AG09319 (cell line): ENCODE measurements at regions not wholly inside any gene's neighbourhood (a gene's known extent, or its start where the extent isn't known, plus 50 kb on each side); places are given as distances from the start of the nearest gene placed in this dataset.

ENCODE experiments used
- DNase-seq: peaks from one replicate; pipeline ENCODE4 v3.0.0-alpha.2; 2010; ENCODE audit warnings: low read depth; ENCODE audit errors: extremely low read depth
- TF ChIP-seq, protein P1 (sequence below): IDR thresholded peaks from 2 replicates; pipeline ENCODE4 v1.5.1; 2011; ENCODE audit warnings: low read depth, mild to moderate bottlenecking, inconsistent platforms, low read length, moderate library complexity

DNA sequence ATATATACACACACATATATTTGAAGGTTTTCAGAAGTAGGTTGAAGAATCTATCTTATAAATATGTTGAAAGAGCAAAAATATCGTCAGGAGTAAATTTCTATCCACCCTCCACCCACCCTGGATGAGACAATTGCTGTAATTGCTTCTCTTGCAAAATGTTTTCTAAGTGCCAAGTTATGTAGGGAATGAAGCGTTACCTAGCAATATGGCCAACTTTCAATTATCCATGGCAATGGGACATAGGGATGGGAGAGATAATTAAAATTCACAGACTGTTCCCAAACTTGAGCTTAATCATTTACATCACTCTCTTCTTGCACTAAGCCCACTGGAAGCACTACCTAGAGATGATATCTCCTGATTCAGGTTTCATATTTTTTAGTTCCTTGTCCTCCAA is 806.2 kb upstream of the RAG2 start:
- no peak for DNase-seq
- TF ChIP-seq, protein P1, sequence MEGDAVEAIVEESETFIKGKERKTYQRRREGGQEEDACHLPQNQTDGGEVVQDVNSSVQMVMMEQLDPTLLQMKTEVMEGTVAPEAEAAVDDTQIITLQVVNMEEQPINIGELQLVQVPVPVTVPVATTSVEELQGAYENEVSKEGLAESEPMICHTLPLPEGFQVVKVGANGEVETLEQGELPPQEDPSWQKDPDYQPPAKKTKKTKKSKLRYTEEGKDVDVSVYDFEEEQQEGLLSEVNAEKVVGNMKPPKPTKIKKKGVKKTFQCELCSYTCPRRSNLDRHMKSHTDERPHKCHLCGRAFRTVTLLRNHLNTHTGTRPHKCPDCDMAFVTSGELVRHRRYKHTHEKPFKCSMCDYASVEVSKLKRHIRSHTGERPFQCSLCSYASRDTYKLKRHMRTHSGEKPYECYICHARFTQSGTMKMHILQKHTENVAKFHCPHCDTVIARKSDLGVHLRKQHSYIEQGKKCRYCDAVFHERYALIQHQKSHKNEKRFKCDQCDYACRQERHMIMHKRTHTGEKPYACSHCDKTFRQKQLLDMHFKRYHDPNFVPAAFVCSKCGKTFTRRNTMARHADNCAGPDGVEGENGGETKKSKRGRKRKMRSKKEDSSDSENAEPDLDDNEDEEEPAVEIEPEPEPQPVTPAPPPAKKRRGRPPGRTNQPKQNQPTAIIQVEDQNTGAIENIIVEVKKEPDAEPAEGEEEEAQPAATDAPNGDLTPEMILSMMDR = no peak

DNA sequence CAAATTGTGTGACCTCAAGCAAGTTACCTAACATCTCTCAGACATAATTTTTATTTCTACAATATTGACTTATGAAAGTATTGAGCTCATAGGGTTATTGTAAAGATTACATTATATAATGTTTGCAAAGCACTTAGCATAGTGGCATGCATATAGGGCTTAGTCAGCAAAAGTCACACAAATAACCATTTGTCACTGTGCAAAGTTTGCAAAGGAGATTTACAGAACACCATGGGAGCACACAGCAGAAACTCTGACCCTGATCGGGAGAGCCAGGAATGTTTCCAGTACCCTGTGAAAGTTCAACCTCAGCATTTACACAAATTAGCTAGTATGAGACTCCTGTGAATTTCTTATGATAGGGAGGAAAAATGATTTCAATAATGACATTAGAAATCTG is 804.6 kb upstream of the RAG2 start:
- TF ChIP-seq, protein P1 = no peak
- DNase-seq = no peak

DNA sequence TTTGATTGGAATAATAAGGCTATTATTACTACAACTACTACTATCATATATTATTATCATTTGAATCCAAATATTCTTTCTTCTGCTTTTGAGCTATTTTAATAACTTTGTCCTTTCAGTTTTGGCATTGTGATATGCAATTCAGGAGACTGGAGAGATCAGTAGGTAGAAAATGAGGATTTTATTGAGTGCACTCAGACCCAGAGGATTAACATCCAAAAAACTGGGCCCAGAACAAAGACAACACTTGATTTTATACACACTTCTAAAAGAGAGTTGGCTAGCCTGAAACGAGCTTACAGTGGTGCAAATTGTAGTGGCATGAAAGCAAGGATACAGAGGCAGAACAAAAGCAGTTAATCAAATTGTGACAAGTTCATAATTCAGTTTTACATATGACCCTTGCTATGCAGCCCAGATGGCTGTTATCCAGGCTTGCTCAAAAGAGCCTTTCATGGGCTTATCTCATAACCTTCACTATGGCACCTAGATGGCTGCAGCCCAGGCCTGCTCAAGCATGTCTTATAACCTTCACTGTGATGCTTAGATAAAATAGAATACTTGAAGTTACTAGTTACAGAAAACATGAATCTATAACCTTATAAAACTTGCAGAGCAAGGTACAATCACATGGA is 796.3 kb upstream of the RAG2 start:
- TF ChIP-seq, protein P1 = no peak
- DNase-seq = no peak

DNA sequence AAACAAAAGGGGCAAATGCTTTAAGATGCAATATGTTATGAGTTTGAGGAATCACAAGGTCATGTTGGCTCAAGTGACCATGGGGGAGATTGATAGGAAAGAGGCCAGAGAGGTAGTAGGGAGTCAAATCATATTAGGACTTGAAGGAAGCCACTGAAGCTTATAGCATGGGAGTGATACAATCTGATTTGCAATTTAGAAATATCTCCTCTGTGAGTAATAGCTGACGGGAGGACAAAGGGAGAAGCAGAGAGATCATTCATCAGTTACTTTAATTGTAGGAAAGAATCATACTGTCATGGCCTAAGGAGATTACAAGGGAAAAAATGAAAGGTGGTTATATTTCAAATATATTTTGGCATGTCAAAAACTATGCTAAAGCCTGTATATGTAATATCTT is 793.6 kb upstream of the RAG2 start:
- DNase-seq = no peak
- TF ChIP-seq, protein P1 = no peak

DNA sequence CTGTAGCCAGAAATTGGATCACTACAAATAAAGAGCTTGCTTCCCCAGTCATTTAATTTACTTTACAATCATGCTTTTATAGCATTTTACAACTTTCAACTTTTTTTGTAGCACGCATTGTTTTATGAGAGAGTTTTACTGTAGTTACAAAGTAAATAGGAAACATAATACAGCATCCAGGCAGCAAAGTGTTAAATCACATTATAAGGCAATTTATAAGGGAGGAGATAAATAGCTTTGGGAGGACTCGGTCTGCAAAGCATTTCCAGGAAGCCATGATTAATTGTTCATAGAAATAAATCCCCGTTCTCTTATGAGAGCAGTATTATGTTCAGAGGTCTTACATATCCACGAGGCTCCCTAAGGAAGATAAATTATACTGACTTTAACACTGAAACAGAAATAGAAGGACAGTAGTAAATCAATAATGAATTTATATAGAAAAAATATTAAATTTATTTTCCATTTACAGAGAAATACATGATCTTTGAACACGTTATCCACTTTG is 792.6 kb upstream of the RAG2 start:
- TF ChIP-seq, protein P1 = no peak
- no peak for DNase-seq

DNA sequence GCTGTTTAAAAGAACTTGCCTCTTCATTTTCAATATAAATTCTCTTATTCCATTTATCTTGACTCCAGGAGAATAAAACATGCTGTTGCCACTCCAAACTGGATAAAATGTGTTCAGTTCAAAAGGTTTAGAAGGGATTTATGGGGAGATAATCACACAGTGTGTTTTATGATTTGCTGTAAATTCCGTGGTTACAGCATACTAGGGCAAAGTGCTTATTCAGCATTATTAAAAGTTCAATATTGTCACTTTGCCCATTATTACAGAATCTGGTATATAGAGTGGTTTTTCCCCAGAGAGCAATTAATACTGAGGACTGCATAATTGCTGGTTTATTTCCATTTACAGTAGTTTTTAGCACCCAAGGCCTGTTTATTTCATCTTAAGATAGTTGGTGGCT is 780.9 kb upstream of the RAG2 start:
- no peak for DNase-seq
- TF ChIP-seq, protein P1 = no peak

DNA sequence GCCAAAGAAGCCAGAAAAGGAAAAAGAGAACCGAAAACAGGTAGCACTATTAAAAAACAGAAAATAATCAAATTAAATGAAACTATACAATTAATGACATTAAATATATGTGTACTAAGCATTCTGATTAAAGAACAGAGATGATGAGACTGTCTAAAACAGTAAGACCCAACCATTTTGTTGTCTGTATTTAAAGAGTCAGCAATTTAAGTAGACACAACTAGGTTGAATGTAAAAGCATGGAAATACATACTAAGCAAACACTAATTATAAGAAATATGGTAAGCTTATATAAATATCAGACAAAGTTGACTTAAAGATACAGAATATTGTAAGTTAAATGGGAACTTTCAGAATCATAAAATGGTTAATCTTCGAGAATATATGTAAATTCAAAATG is 774.6 kb upstream of the RAG2 start:
- TF ChIP-seq, protein P1 = no peak
- no peak for DNase-seq
